ENCODE measurements at regions not wholly inside any gene's neighbourhood (a gene's known extent, or its start where the extent isn't known, plus 50 kb on each side); places are given as distances from the start of the nearest gene placed in this dataset.

GRCh38 chr6:149211046-149211571 lies 106.4 kb upstream of the TAB2 start:
- Mint-ChIP-seq H3K4me3 (peak overlapping the region; percentile 49), H3K27ac (peak overlapping the region; percentile 83), H3K9me3 (peaks cover 5% of the 10 kb centered on the region), H3K36me3 (peaks cover 20% of the 10 kb centered on the region), H3K27me3 (no peaks in the 10 kb centered on the region), H3K4me1 (peaks cover 16% of the 10 kb centered on the region)
- peak; percentile 16 for DNase-seq

- no peak for DNase-seq
- H3K4me3 Mint-ChIP-seq, result peak overlapping the region; percentile 26
- no peak overlapping the region for H3K27ac Mint-ChIP-seq
- H3K9me3 Mint-ChIP-seq, result peaks cover 6% of the 10 kb centered on the region
- peaks cover 22% of the 10 kb centered on the region for H3K36me3 Mint-ChIP-seq
- H3K4me1 Mint-ChIP-seq, result peaks cover 21% of the 10 kb centered on the region
- no peaks in the 10 kb centered on the region for H3K27me3 Mint-ChIP-seq
Observed at GRCh38 chr6:149212206-149212605, 105.3 kb upstream of the TAB2 start.

DNA sequence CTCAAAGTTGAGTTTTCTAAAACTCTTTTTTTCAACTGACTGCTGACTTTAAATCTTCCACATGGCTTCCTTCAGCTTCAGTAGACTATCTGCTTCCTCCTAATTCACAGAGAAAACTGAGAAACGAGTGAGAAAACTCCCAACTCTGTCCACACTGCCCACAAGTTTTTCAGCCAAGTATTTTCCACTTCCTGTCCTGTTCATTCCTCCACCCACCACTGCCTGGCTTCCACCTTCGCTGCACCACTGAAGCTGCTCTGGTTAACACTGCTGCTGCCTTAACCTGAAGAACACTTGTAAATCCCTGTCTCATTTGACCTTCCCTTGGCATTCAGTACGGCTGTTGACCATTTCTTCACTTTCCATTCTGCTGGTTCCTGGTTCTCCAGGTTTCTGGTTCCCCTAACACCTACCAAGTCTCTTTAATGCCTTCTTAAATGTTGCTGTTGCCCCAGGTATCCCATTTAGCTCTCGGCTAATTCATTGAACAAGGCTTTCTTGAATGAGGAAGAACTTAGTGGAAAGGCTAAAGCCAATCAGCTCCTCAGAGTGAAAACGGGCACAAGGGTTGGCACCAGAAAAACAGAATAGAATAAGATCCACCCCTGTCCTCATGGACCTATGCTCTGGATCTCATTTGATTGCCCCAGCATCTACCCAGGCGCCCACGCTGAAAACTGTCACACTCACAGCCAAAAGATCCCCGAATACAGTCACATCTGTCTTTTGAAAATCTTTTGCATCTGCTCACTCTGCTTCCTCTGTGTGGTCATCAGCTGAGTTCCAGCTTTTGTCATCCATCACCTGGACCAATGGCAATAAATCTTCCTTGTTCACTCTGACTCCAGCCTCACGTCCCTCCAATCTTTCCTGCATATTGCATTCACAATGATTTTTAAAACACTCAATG lies 104.4 kb upstream of the TAB2 start:
- no peak overlapping the region for H3K27ac Mint-ChIP-seq

DNA sequence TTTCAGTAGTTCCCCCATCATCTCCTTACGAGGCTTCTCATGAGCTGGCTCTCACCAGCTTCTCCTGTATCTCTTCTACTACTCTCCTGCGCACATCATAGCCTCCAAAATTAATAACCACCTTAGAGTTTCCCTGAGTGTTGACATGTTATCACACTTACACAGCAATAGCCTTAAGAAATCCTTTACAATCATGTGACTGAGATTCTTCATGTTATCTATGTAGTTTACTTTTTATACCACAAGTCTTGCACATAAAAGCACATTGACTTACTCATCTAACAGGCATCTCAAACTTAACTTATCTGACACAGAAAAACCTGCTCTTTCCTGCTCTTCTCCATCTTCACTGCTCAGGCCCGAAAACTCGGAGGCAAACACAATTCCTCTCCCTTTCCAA lies 103.7 kb upstream of the TAB2 start:
- Mint-ChIP-seq H3K9me3 (peaks cover 4% of the 10 kb centered on the region), H3K36me3 (peaks cover 18% of the 10 kb centered on the region), H3K4me3 (no peak overlapping the region), H3K4me1 (peaks cover 30% of the 10 kb centered on the region), H3K27me3 (no peaks in the 10 kb centered on the region), H3K27ac (no peak overlapping the region)
- DNase-seq, result no peak

More for the DNA sequence above, 104.4 kb upstream of the TAB2 start:
- Mint-ChIP-seq H3K4me1 (peaks cover 23% of the 10 kb centered on the region), H3K4me3 (no peak overlapping the region), H3K27me3 (no peaks in the 10 kb centered on the region), H3K9me3 (peaks cover 6% of the 10 kb centered on the region), H3K36me3 (peaks cover 22% of the 10 kb centered on the region)
- DNase-seq, result peak; percentile 46

- no peak overlapping the region for H3K27ac Mint-ChIP-seq
- H3K4me1 Mint-ChIP-seq, result peaks cover 18% of the 10 kb centered on the region
- H3K36me3 Mint-ChIP-seq, result peaks cover 6% of the 10 kb centered on the region
- H3K9me3 Mint-ChIP-seq, result peaks cover 4% of the 10 kb centered on the region
- no peaks in the 10 kb centered on the region for H3K27me3 Mint-ChIP-seq
- H3K4me3 Mint-ChIP-seq, result no peak overlapping the region
- no peak for DNase-seq
Observed at GRCh38 chr6:149216459-149216858, 101.1 kb upstream of the TAB2 start.

DNA sequence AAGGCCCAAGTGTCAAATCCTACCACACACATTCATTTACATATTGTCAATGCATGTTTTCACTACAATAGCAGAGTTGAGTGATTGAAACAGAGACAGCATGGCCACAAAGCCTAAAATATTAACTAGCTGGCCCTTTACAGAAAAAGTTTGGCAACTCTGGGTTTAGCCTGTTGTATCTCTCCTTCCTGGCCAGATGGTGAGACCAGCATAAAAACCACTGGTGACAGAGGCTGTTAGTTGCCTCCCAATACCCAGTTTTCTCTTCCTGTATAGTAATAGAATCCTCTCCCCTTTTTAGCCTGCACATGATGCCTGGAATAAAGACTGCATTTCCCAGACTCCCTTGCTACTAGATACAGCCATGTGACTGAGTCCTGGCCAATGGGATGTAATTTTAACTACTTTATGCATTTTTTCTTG lies 100.0 kb upstream of the TAB2 start:
- no peak overlapping the region for H3K4me3 Mint-ChIP-seq

DNA sequence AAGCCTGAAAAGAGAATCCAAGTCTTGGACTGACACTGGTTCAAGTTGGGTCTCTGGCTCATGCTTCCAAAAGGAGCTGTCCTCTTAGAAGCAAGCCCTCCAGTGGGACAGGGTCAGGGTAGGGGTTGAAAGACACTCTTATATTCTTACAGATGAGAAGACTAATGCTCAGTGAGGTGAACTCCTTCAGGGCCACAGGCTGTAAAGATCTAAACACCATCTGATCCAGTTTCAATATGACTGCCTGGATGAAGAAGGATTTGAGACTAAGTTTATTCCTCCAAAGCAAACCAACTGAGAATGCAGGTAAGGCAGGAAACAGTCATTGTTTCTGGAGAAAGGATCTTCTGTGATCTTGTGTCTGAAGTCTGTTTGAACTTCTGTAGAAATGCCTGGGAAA lies 99.0 kb upstream of the TAB2 start:
- DNase-seq, result no peak
- Mint-ChIP-seq H3K27me3 (no peaks in the 10 kb centered on the region), H3K4me3 (no peak overlapping the region), H3K36me3 (peaks cover 5% of the 10 kb centered on the region), H3K4me1 (peaks cover 28% of the 10 kb centered on the region), H3K27ac (peak overlapping the region; percentile 54), H3K9me3 (peaks cover 2% of the 10 kb centered on the region)

More for the DNA sequence above, 100.0 kb upstream of the TAB2 start:
- Mint-ChIP-seq H3K4me1 (peaks cover 21% of the 10 kb centered on the region), H3K27ac (no peak overlapping the region), H3K27me3 (no peaks in the 10 kb centered on the region), H3K36me3 (peaks cover 5% of the 10 kb centered on the region), H3K9me3 (peaks cover 2% of the 10 kb centered on the region)
- no peak for DNase-seq

DNA sequence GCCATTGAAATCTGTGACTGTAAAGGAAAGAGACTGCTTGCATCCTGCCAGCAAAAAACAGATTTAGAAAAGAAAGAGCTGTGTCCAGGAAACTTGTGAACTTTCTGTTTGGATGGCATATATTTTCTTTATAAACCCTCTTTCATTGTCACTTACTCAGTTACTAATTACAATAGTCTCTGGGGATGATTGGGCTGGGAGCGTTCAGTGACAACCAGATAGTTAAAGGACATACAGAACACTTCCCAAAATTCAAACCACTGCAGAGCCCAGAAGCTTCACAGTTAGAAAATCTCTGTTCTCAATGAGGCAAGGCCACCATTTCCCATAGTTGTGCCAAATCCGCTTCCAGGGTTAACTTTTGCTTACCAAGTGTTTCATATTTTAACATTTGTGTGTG lies 98.6 kb upstream of the TAB2 start:
- H3K4me3 Mint-ChIP-seq, result no peak overlapping the region
- H3K4me1 Mint-ChIP-seq, result peaks cover 33% of the 10 kb centered on the region
- peaks cover 2% of the 10 kb centered on the region for H3K9me3 Mint-ChIP-seq
- no peaks in the 10 kb centered on the region for H3K27me3 Mint-ChIP-seq
- H3K27ac Mint-ChIP-seq, result no peak overlapping the region
- DNase-seq, result no peak
- peaks cover 5% of the 10 kb centered on the region for H3K36me3 Mint-ChIP-seq

DNA sequence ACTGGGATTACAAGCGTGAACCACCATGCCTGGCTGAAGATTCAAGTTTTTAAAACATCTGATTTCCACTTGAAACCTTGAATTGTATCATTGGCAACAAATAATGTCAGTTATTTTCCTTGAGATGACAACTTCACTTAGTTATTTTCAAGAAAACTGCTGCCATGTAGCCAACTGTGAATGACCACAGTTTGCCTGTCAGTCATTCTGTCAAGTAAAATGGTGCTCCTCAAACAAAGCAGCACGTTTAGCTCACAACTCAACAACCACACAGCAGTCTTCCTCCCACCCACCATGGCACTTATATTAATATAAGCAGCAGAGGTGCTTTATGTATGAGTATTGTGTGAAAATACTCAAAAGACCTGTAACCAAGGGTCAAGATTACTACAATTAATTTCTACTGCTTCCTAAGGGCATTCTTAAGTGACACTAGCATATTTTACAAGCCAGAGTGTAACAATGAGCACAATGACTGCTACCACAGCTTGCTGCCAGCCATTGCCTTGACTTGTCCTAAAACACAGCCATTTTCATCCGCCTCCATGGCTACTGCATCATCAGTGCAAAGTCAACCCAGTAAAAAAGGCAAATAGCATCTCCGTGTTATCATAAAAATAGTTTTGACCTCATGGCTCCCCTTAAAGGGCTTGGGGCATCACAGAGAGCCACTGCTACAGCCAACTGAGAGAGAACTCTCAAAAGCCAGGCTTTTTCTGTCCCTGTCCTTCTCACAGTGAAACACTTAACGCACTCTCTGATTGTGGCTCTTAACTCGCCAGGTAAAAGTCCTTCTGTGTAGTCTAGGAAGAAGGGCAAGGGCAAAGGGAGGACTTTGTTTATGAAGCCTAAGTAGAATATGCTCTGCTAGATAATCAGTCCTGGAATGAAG lies 96.4 kb upstream of the TAB2 start:
- Mint-ChIP-seq H3K4me3 (no peak overlapping the region), H3K36me3 (peaks cover 5% of the 10 kb centered on the region), H3K27me3 (no peaks in the 10 kb centered on the region), H3K27ac (no peak overlapping the region), H3K4me1 (peaks cover 34% of the 10 kb centered on the region), H3K9me3 (peaks cover 2% of the 10 kb centered on the region)
- DNase-seq, result no peak

DNA sequence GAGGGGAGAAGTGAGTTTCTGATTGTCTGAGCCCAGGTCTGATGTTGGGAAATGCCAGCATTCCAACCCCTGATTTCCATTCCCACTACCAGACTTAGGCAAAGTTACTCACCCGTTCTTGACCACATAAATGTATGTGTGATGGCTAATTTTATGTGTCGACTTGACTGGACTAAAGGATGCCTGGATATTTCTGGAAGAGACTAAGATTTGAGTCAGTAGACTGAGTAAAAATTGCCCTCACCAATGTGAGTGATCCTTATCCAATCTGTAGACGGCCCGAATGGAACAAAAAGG lies 95.8 kb upstream of the TAB2 start:
- H3K27me3 Mint-ChIP-seq, result no peaks in the 10 kb centered on the region
- H3K36me3 Mint-ChIP-seq, result peaks cover 3% of the 10 kb centered on the region
- H3K4me1 Mint-ChIP-seq, result peaks cover 32% of the 10 kb centered on the region

DNA sequence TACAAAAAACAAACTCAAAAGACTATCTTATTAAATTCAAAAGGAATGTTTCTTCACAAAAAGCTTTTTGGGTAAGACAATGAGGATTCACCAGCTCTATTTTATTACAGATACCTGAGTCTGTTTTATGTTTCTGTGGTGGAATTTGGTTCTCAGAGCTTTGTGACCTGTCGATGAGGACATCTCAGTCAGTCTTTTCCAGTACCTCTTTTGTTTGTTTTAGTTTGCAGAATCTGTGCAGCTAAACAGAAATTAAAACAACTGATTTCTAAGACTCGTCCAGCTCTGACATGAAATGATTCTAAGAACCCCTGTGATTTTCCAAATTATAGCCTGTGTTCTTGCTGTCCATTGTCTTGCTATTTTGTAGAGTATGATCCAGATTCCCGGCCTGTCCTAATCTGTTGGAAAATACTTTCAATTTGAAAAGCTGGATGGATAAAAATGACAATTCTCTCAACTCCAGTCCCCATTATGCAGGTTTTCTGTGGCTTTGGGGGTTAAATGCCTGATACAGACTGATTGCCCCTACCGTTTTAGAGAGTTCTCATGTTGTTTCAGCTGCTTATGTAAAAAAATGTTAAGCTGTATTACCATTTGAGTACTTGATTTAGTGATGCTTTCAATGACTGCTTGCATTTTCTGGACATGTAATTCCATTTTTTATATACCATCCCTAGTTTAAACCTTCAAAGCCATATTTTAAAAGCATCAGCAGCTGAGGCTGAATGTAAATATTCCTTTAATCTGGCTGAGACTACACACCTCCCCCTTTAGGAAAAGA lies 94.2 kb upstream of the TAB2 start:
- no peaks in the 10 kb centered on the region for H3K9me3 Mint-ChIP-seq
- no peak overlapping the region for H3K4me3 Mint-ChIP-seq
- H3K27ac Mint-ChIP-seq, result no peak overlapping the region
- no peaks in the 10 kb centered on the region for H3K27me3 Mint-ChIP-seq
- no peak for DNase-seq
- peaks cover 30% of the 10 kb centered on the region for H3K4me1 Mint-ChIP-seq
- H3K36me3 Mint-ChIP-seq, result peaks cover 4% of the 10 kb centered on the region

More for the DNA sequence above, 95.8 kb upstream of the TAB2 start:
- H3K4me3 Mint-ChIP-seq, result no peak overlapping the region
- H3K27ac Mint-ChIP-seq, result no peak overlapping the region
- no peak for DNase-seq
- H3K9me3 Mint-ChIP-seq, result peaks cover under 1% of the 10 kb centered on the region

- Mint-ChIP-seq H3K27ac (no peak overlapping the region), H3K4me1 (peaks cover 23% of the 10 kb centered on the region), H3K4me3 (no peak overlapping the region), H3K36me3 (peaks cover 4% of the 10 kb centered on the region), H3K27me3 (no peaks in the 10 kb centered on the region), H3K9me3 (no peaks in the 10 kb centered on the region)
- no peak for DNase-seq
Observed at GRCh38 chr6:149223904-149224351, 93.6 kb upstream of the TAB2 start.

GRCh38 chr6:149224399-149224798 lies 93.1 kb upstream of the TAB2 start:
- DNase-seq, result no peak
- Mint-ChIP-seq H3K9me3 (no peaks in the 10 kb centered on the region), H3K27me3 (no peaks in the 10 kb centered on the region), H3K4me3 (no peak overlapping the region), H3K36me3 (peaks cover 4% of the 10 kb centered on the region), H3K27ac (no peak overlapping the region), H3K4me1 (peaks cover 22% of the 10 kb centered on the region)

DNA sequence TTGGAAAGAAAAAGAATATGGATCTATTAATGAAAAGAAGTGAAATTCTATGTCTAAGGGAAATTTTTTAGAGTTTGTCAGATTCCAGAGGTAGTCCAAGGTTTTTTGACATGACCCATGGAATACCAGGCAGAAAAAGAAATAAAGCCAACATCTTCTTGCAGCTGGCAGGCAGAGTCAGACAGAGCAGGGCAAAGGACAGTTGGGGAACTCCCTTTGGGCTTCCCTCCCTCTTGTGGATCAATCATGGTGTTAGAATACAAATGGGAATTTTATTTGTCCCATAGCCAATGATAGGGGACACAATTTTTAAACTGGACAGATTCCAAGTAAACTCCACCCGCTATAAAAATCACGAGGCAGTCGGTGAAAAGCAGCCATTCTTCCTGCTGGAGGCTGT lies 92.1 kb upstream of the TAB2 start:
- Mint-ChIP-seq H3K27ac (no peak overlapping the region), H3K4me3 (no peak overlapping the region), H3K9me3 (no peaks in the 10 kb centered on the region), H3K36me3 (peaks cover 4% of the 10 kb centered on the region), H3K27me3 (no peaks in the 10 kb centered on the region), H3K4me1 (peaks cover 24% of the 10 kb centered on the region)
- no peak for DNase-seq

Data from activated naive CD8-positive, alpha-beta T cell treated with anti-CD3 and anti-CD28 coated beads for 36 hours (primary cell).